ENCODE measurements at regions not wholly inside any gene's neighbourhood (a gene's known extent, or its start where the extent isn't known, plus 50 kb on each side); places are given as distances from the start of the nearest gene placed in this dataset.
"Not testable (repeated sequence)": the region's sequence is repeated elsewhere in the genome, so short reads cannot be mapped to it uniquely, and the experiment has no call there.

- 100% methylated on average over 1 of the region's 1 CpG; no CpG with 5 or more reads in 1 of the 2 donors for WGBS, 2 donors (ENCODE audit: extremely low coverage in 2 of 2, insufficient read length in 2 of 2, insufficient replicate concordance in 1 of 2)
- H2AFZ ChIP-seq (ENCODE audit: low read length), result not testable (repeated sequence)
Observed at GRCh38 chr2:91856971-91857370, 3014.3 kb upstream of the TEKT4 start.

GRCh38 chr2:91857711-91858110 is 3013.5 kb upstream of the TEKT4 start:
- H2AFZ ChIP-seq (ENCODE audit: low read length); H3K9me3 ChIP-seq (replicated peaks in 1 of 2; ENCODE audit: control insufficient read depth in 2 of 2, insufficient read depth in 1 of 2, low read depth in 1 of 2, low read length in 2 of 2); H3K27me3 ChIP-seq (ENCODE audit: control insufficient read depth in 3 of 3, insufficient read depth in 3 of 3, low read depth in 1 of 3, low read length in 3 of 3); H3K4me2 ChIP-seq (ENCODE audit: insufficient read depth, low read length, poor library complexity, severe bottlenecking); H3K18ac ChIP-seq (ENCODE audit: low read length); H2AK5ac ChIP-seq (ENCODE audit: low read depth, low read length); H3K79me1 ChIP-seq (ENCODE audit: low read depth, low read length); H2BK120ac ChIP-seq (ENCODE audit: low read depth, low read length); H3K4ac ChIP-seq (ENCODE audit: low read length); H3K36me3 ChIP-seq (replicated peaks in 1 of 2; ENCODE audit: control insufficient read depth in 2 of 2, insufficient read depth in 2 of 2, low read length in 2 of 2); H2BK12ac ChIP-seq (ENCODE audit: low read length); H3K27ac ChIP-seq (replicated peaks; ENCODE audit: low read length); H2BK5ac ChIP-seq (ENCODE audit: low read length); H3K9ac ChIP-seq (ENCODE audit: low read depth, low read length, poor library complexity); H3K4me3 ChIP-seq (ENCODE audit: low read length in 2 of 2); H3K14ac ChIP-seq (ENCODE audit: low read length); H3K23ac ChIP-seq (ENCODE audit: low read depth, low read length, poor library complexity); H2BK15ac ChIP-seq (ENCODE audit: low read length); H4K91ac ChIP-seq (ENCODE audit: low read depth, low read length, poor library complexity); DNase-seq (ENCODE audit: low spot score); H3K4me1 ChIP-seq (ENCODE audit: control insufficient read depth in 2 of 2, insufficient read depth in 1 of 2, low read depth in 1 of 2, low read length in 2 of 2); H4K8ac ChIP-seq (ENCODE audit: low read depth, low read length): not testable (repeated sequence)
- no CpG with 5 or more reads among the region's 21 CpGs for WGBS, 2 donors (ENCODE audit: extremely low coverage in 2 of 2, insufficient read length in 2 of 2, insufficient replicate concordance in 1 of 2)

More at GRCh38 chr2:91856971-91857370, 3014.3 kb upstream of the TEKT4 start:
- H3K27ac ChIP-seq (replicated peaks; ENCODE audit: low read length); H2BK120ac ChIP-seq (ENCODE audit: low read depth, low read length); H4K91ac ChIP-seq (ENCODE audit: low read depth, low read length, poor library complexity); H3K4me1 ChIP-seq (ENCODE audit: control insufficient read depth in 2 of 2, insufficient read depth in 1 of 2, low read depth in 1 of 2, low read length in 2 of 2); DNase-seq (ENCODE audit: low spot score); H3K14ac ChIP-seq (ENCODE audit: low read length); H3K4me2 ChIP-seq (ENCODE audit: insufficient read depth, low read length, poor library complexity, severe bottlenecking); H3K4me3 ChIP-seq (ENCODE audit: low read length in 2 of 2); H3K4ac ChIP-seq (ENCODE audit: low read length); H2BK5ac ChIP-seq (ENCODE audit: low read length); H2BK12ac ChIP-seq (ENCODE audit: low read length); H3K79me1 ChIP-seq (ENCODE audit: low read depth, low read length); H3K9me3 ChIP-seq (replicated peaks in 1 of 2; ENCODE audit: control insufficient read depth in 2 of 2, insufficient read depth in 1 of 2, low read depth in 1 of 2, low read length in 2 of 2); H3K36me3 ChIP-seq (replicated peaks in 1 of 2; ENCODE audit: control insufficient read depth in 2 of 2, insufficient read depth in 2 of 2, low read length in 2 of 2); H3K18ac ChIP-seq (ENCODE audit: low read length); H4K8ac ChIP-seq (ENCODE audit: low read depth, low read length); H3K23ac ChIP-seq (ENCODE audit: low read depth, low read length, poor library complexity); H3K9ac ChIP-seq (ENCODE audit: low read depth, low read length, poor library complexity); H2BK15ac ChIP-seq (ENCODE audit: low read length); H3K27me3 ChIP-seq (ENCODE audit: control insufficient read depth in 3 of 3, insufficient read depth in 3 of 3, low read depth in 1 of 3, low read length in 3 of 3); H2AK5ac ChIP-seq (ENCODE audit: low read depth, low read length): not testable (repeated sequence)

GRCh38 chr2:91871716-91872115 is 2999.5 kb upstream of the TEKT4 start:
- H4K8ac ChIP-seq (ENCODE audit: low read depth, low read length), result not testable (repeated sequence)

GRCh38 chr2:91873416-91873815 is 2997.8 kb upstream of the TEKT4 start:
- not testable (repeated sequence) for H2BK12ac ChIP-seq (ENCODE audit: low read length); H3K4me1 ChIP-seq (ENCODE audit: control insufficient read depth in 2 of 2, insufficient read depth in 1 of 2, low read depth in 1 of 2, low read length in 2 of 2); H4K8ac ChIP-seq (ENCODE audit: low read depth, low read length); DNase-seq (ENCODE audit: low spot score); H3K36me3 ChIP-seq (replicated peaks in 1 of 2; ENCODE audit: control insufficient read depth in 2 of 2, insufficient read depth in 2 of 2, low read length in 2 of 2); H3K9me3 ChIP-seq (replicated peaks in 1 of 2; ENCODE audit: control insufficient read depth in 2 of 2, insufficient read depth in 1 of 2, low read depth in 1 of 2, low read length in 2 of 2); H3K4me3 ChIP-seq (ENCODE audit: low read length in 2 of 2); H2BK120ac ChIP-seq (ENCODE audit: low read depth, low read length); H2BK5ac ChIP-seq (ENCODE audit: low read length); H3K4ac ChIP-seq (ENCODE audit: low read length); H2AFZ ChIP-seq (ENCODE audit: low read length); H3K27me3 ChIP-seq (ENCODE audit: control insufficient read depth in 3 of 3, insufficient read depth in 3 of 3, low read depth in 1 of 3, low read length in 3 of 3); H3K79me1 ChIP-seq (ENCODE audit: low read depth, low read length); H2BK15ac ChIP-seq (ENCODE audit: low read length); H3K23ac ChIP-seq (ENCODE audit: low read depth, low read length, poor library complexity); H3K14ac ChIP-seq (ENCODE audit: low read length); H3K27ac ChIP-seq (replicated peaks; ENCODE audit: low read length); H3K9ac ChIP-seq (ENCODE audit: low read depth, low read length, poor library complexity); H2AK5ac ChIP-seq (ENCODE audit: low read depth, low read length); H4K91ac ChIP-seq (ENCODE audit: low read depth, low read length, poor library complexity); H3K4me2 ChIP-seq (ENCODE audit: insufficient read depth, low read length, poor library complexity, severe bottlenecking); H3K18ac ChIP-seq (ENCODE audit: low read length)
- WGBS, 2 donors (ENCODE audit: extremely low coverage in 2 of 2, insufficient read length in 2 of 2, insufficient replicate concordance in 1 of 2), result no CpG with 5 or more reads among the region's 1 CpG

More at GRCh38 chr2:91871716-91872115, 2999.5 kb upstream of the TEKT4 start:
- not testable (repeated sequence) for H3K4me3 ChIP-seq (ENCODE audit: low read length in 2 of 2); H3K18ac ChIP-seq (ENCODE audit: low read length); H2BK12ac ChIP-seq (ENCODE audit: low read length); H2BK5ac ChIP-seq (ENCODE audit: low read length); H3K36me3 ChIP-seq (replicated peaks in 1 of 2; ENCODE audit: control insufficient read depth in 2 of 2, insufficient read depth in 2 of 2, low read length in 2 of 2); H2AFZ ChIP-seq (ENCODE audit: low read length); DNase-seq (ENCODE audit: low spot score); H3K27ac ChIP-seq (replicated peaks; ENCODE audit: low read length); H3K4ac ChIP-seq (ENCODE audit: low read length); H3K4me2 ChIP-seq (ENCODE audit: insufficient read depth, low read length, poor library complexity, severe bottlenecking); H3K14ac ChIP-seq (ENCODE audit: low read length); H2BK120ac ChIP-seq (ENCODE audit: low read depth, low read length); H2AK5ac ChIP-seq (ENCODE audit: low read depth, low read length); H4K91ac ChIP-seq (ENCODE audit: low read depth, low read length, poor library complexity); H3K9ac ChIP-seq (ENCODE audit: low read depth, low read length, poor library complexity); H3K4me1 ChIP-seq (ENCODE audit: control insufficient read depth in 2 of 2, insufficient read depth in 1 of 2, low read depth in 1 of 2, low read length in 2 of 2); H3K9me3 ChIP-seq (replicated peaks in 1 of 2; ENCODE audit: control insufficient read depth in 2 of 2, insufficient read depth in 1 of 2, low read depth in 1 of 2, low read length in 2 of 2); H3K27me3 ChIP-seq (ENCODE audit: control insufficient read depth in 3 of 3, insufficient read depth in 3 of 3, low read depth in 1 of 3, low read length in 3 of 3); H3K23ac ChIP-seq (ENCODE audit: low read depth, low read length, poor library complexity); H3K79me1 ChIP-seq (ENCODE audit: low read depth, low read length); H2BK15ac ChIP-seq (ENCODE audit: low read length)
- WGBS, 2 donors (ENCODE audit: extremely low coverage in 2 of 2, insufficient read length in 2 of 2, insufficient replicate concordance in 1 of 2), result no CpG with 5 or more reads among the region's 2 CpGs

All from neuronal stem cell (in vitro differentiated cells).